A549 (cell line): ENCODE measurements at regions not wholly inside any gene's neighbourhood (a gene's known extent, or its start where the extent isn't known, plus 50 kb on each side); places are given as distances from the start of the nearest gene placed in this dataset.

ENCODE experiments used
- BHLHE40 ChIP-seq: IDR thresholded peaks from 2 replicates; pipeline ENCODE4 v1.6.1; 2012; ENCODE audit warnings: low read depth, low read length, inconsistent platforms
- CEBPB ChIP-seq, 2 experiments: fragments of >200 bp in 1 of 2; sonication (Bioruptor Twin) in 1 of 2; formaldehyde crosslinking in 1 of 2; IDR thresholded peaks; 2 replicates each; pipeline ENCODE4 v1.6.1; 2012 to 2016
- CHD4 ChIP-seq: fragments of 200-600 bp; sonication (generic); IDR thresholded peaks from 2 replicates; pipeline ENCODE4 v1.6.1; 2016; ENCODE audit warnings: antibody characterized with exemption, mild to moderate bottlenecking, borderline replicate concordance
- CTCF ChIP-seq: fragments of >200 bp; sonication (Bioruptor Twin); formaldehyde crosslinking; IDR thresholded peaks from 3 replicates; pipeline ENCODE4 v1.5.1; 2016
- MAX ChIP-seq: IDR thresholded peaks from 2 replicates; pipeline ENCODE4 v1.6.1; 2012
- MYC ChIP-seq: IDR thresholded peaks from 2 replicates; pipeline ENCODE4 v1.6.1; 2012; ENCODE audit warnings: mild to moderate bottlenecking, inconsistent platforms, low read length, improper control_type of control experiment, borderline replicate concordance
- POLR2A ChIP-seq: IDR thresholded peaks from 2 replicates; pipeline ENCODE4 v1.6.1; 2012; ENCODE audit warnings: mild to moderate bottlenecking, low read length
- RNF2 ChIP-seq: fragments of 200-600 bp; sonication (generic); IDR thresholded peaks from 2 replicates; pipeline ENCODE4 v1.6.1; 2016; ENCODE audit warnings: low read depth, mild to moderate bottlenecking, antibody characterized with exemption, moderate library complexity, borderline replicate concordance
- TF ChIP-seq, protein P1 (sequence below): fragments of 200-600 bp; sonication (generic); IDR thresholded peaks from 2 replicates; pipeline ENCODE4 v1.6.1; 2016; ENCODE audit warnings: antibody characterized with exemption, mild to moderate bottlenecking, moderate library complexity
- TF ChIP-seq, protein P2 (sequence below): fragments of >200 bp; sonication (Bioruptor Twin); formaldehyde crosslinking; IDR thresholded peaks from 2 replicates; pipeline ENCODE4 v1.6.1; 2016

DNA sequence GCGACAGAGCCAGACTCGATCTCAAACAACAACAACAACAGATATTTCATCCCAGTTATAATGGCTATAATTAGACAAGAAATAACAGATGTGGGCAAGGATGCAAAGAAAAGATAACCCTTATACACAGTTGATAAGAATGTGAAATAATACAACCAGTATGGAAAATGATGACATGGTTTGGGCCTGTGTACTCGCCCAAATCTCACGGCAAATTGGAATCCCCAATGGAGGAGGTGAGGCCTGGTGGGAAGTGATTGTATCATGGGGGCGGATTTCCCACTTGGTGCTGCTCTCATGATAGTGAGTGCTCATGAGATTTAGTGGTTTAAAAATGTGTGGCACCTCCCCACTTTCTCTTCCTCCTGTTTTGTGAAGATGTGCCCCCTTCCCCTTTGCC is 104.1 kb downstream of the C11orf87 start:
- TF ChIP-seq POLR2A (no peak), BHLHE40 (no peak), CTCF (no peak), MAX (no peak), MYC (no peak), CEBPB (IDR thresholded peaks at IDR 0.05) (no peak), CHD4 (no peak), RNF2 (no peak)
- TF ChIP-seq, protein P1, sequence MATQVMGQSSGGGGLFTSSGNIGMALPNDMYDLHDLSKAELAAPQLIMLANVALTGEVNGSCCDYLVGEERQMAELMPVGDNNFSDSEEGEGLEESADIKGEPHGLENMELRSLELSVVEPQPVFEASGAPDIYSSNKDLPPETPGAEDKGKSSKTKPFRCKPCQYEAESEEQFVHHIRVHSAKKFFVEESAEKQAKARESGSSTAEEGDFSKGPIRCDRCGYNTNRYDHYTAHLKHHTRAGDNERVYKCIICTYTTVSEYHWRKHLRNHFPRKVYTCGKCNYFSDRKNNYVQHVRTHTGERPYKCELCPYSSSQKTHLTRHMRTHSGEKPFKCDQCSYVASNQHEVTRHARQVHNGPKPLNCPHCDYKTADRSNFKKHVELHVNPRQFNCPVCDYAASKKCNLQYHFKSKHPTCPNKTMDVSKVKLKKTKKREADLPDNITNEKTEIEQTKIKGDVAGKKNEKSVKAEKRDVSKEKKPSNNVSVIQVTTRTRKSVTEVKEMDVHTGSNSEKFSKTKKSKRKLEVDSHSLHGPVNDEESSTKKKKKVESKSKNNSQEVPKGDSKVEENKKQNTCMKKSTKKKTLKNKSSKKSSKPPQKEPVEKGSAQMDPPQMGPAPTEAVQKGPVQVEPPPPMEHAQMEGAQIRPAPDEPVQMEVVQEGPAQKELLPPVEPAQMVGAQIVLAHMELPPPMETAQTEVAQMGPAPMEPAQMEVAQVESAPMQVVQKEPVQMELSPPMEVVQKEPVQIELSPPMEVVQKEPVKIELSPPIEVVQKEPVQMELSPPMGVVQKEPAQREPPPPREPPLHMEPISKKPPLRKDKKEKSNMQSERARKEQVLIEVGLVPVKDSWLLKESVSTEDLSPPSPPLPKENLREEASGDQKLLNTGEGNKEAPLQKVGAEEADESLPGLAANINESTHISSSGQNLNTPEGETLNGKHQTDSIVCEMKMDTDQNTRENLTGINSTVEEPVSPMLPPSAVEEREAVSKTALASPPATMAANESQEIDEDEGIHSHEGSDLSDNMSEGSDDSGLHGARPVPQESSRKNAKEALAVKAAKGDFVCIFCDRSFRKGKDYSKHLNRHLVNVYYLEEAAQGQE = no peak
- TF ChIP-seq, protein P2, sequence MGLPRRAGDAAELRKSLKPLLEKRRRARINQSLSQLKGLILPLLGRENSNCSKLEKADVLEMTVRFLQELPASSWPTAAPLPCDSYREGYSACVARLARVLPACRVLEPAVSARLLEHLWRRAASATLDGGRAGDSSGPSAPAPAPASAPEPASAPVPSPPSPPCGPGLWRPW = no peak
